ENCODE measurements at regions not wholly inside any gene's neighbourhood (a gene's known extent, or its start where the extent isn't known, plus 50 kb on each side); places are given as distances from the start of the nearest gene placed in this dataset.

- DNase-seq (ENCODE audit: low read depth, low spot score): no peak
- no peak for ATAC-seq
Observed at GRCh38 chr14:21795456-21795855, 121.8 kb upstream of the OR4E1 start.

GRCh38 chr14:21791749-21792148, 118.1 kb upstream of the OR4E1 start:
- RAD21 ChIA-PET (ENCODE audit: low non-redundant PET in 1 of 2, low total read pairs in 2 of 2, uncharacterized antibody in 2 of 2, unreplicated experiment in 2 of 2): no interaction called here
- no peak for DNase-seq (ENCODE audit: low read depth, low spot score)
- Histone ChIP-seq H3K9me2 (ENCODE audit: insufficient read depth) (no peaks in the 10 kb centered on the region), H3K27ac (ENCODE audit: low read depth, low read length) (no peak overlapping the region), H3K4me2 (ENCODE audit: low read length) (no peak overlapping the region), H3K9me3 (ENCODE audit: control insufficient read depth in 1 of 2, insufficient read depth in 1 of 2, low read depth in 1 of 2, low read length in 2 of 2) (no peaks in the 10 kb centered on the region), H3K4me1 (ENCODE audit: control insufficient read depth in 1 of 2, insufficient read depth in 2 of 2, low read length in 2 of 2) (no peaks in the 10 kb centered on the region), H3K36me3 (ENCODE audit: control insufficient read depth in 1 of 2, insufficient read depth in 2 of 2, low read length in 2 of 2) (no peaks in the 10 kb centered on the region), H3K4me3 (replicated peaks in 1 of 2; ENCODE audit: low read depth in 1 of 2, low read length in 2 of 2) (no peak overlapping the region), H3K79me2 (ENCODE audit: insufficient read depth, low read length) (no peaks in the 10 kb centered on the region), H3K9ac (ENCODE audit: low read length) (no peak overlapping the region), H3K27me3 (ENCODE audit: insufficient read depth, low read length) (peaks cover 20% of the 10 kb centered on the region), H2AFZ (ENCODE audit: low read depth, low read length, poor library complexity, severe bottlenecking) (no peak overlapping the region), H4K20me1 (ENCODE audit: insufficient read depth) (no peaks in the 10 kb centered on the region)
- CTCF ChIA-PET: interaction anchor here (1.3 kb wide), 1 partner anchor 56 kb away, joined by 3 read pairs; no protein-coding TSS in a partner anchor
- intact Hi-C loops (cut with micrococcal nuclease): no loop called here
- no peak for ATAC-seq
- POLR2A ChIA-PET: no interaction called here
- BruUV-seq (replicated peaks): no TSS peak
- no peak for TF ChIP-seq FOSL1 (IDR thresholded peaks at IDR 0.05; ENCODE audit: low read depth)
- no peak for TF ChIP-seq TCF7L2 (IDR thresholded peaks at IDR 0.05; ENCODE audit: borderline replicate concordance, extremely low read depth, insufficient read depth, insufficient read length)
- TF ChIP-seq YY1 (IDR thresholded peaks at IDR 0.05; ENCODE audit: extremely low read depth, insufficient replicate concordance, low read depth, low read length): no peak
- no peak for TF ChIP-seq JUND (IDR thresholded peaks at IDR 0.05)
- TF ChIP-seq POLR2A (IDR thresholded peaks at IDR 0.05; ENCODE audit: borderline replicate concordance, extremely low read depth, insufficient read depth, insufficient read length): no peak
- TF ChIP-seq EZH2phosphoT487 (IDR thresholded peaks at IDR 0.05; ENCODE audit: borderline replicate concordance): no peak
- TF ChIP-seq CBX3 (IDR thresholded peaks at IDR 0.05; ENCODE audit: low read depth): no peak
- TF ChIP-seq MAX (IDR thresholded peaks at IDR 0.05): no peak
- no peak for TF ChIP-seq ATF3 (IDR thresholded peaks at IDR 0.05)
- no peak for TF ChIP-seq SIN3A (IDR thresholded peaks at IDR 0.05; ENCODE audit: low read depth)

More at GRCh38 chr14:21795456-21795855, 121.8 kb upstream of the OR4E1 start:
- ChIA-PET RAD21 (ENCODE audit: low non-redundant PET in 1 of 2, low total read pairs in 2 of 2, uncharacterized antibody in 2 of 2, unreplicated experiment in 2 of 2) (no interaction called here), CTCF (no interaction called here), POLR2A (no interaction called here)
- H3K4me3 ChIP-seq (replicated peaks in 1 of 2; ENCODE audit: low read depth in 1 of 2, low read length in 2 of 2): no peak overlapping the region
- intact Hi-C loops (cut with micrococcal nuclease): no loop called here
- H2AFZ ChIP-seq (ENCODE audit: low read depth, low read length, poor library complexity, severe bottlenecking): no peak overlapping the region
- H3K27me3 ChIP-seq (ENCODE audit: insufficient read depth, low read length): peaks cover 30% of the 10 kb centered on the region
- no peak overlapping the region for H3K27ac ChIP-seq (ENCODE audit: low read depth, low read length)
- H3K9me3 ChIP-seq (ENCODE audit: control insufficient read depth in 1 of 2, insufficient read depth in 1 of 2, low read depth in 1 of 2, low read length in 2 of 2): no peaks in the 10 kb centered on the region
- no peaks in the 10 kb centered on the region for H3K36me3 ChIP-seq (ENCODE audit: control insufficient read depth in 1 of 2, insufficient read depth in 2 of 2, low read length in 2 of 2)
- H3K79me2 ChIP-seq (ENCODE audit: insufficient read depth, low read length): no peaks in the 10 kb centered on the region
- TF ChIP-seq YY1 (IDR thresholded peaks at IDR 0.05; ENCODE audit: extremely low read depth, insufficient replicate concordance, low read depth, low read length) (no peak), EZH2phosphoT487 (IDR thresholded peaks at IDR 0.05; ENCODE audit: borderline replicate concordance) (no peak), EZH2 (IDR thresholded peaks at IDR 0.05) (no peak), ZBTB33 (IDR thresholded peaks at IDR 0.05; ENCODE audit: extremely low read depth, insufficient replicate concordance, low read length) (no peak), TCF7L2 (IDR thresholded peaks at IDR 0.05; ENCODE audit: borderline replicate concordance, extremely low read depth, insufficient read depth, insufficient read length) (no peak)
- H3K4me1 ChIP-seq (ENCODE audit: control insufficient read depth in 1 of 2, insufficient read depth in 2 of 2, low read length in 2 of 2): no peaks in the 10 kb centered on the region
- H3K4me2 ChIP-seq (ENCODE audit: low read length): no peak overlapping the region
- H4K20me1 ChIP-seq (ENCODE audit: insufficient read depth): no peaks in the 10 kb centered on the region; the same call in 1 of the 2 replicates
- H3K9ac ChIP-seq (ENCODE audit: low read length): no peak overlapping the region
- no peaks in the 10 kb centered on the region for H3K9me2 ChIP-seq (ENCODE audit: insufficient read depth)
- no TSS peak for BruUV-seq (replicated peaks)
